OCI-LY3 (cell line): ENCODE measurements at regions not wholly inside any gene's neighbourhood (a gene's known extent, or its start where the extent isn't known, plus 50 kb on each side); places are given as distances from the start of the nearest gene placed in this dataset.

Experiments used
- H2AFZ ChIP-seq: fragments of 200-600, 300-600 bp; shearing (Covaris generic); 2 replicates; pipeline ENCODE4 v1.6.0; 2014; ENCODE audit warnings: antibody characterized with exemption, low read depth, low read length
- H3K27ac ChIP-seq: fragments of 200-600, 300-600 bp; sonication (generic); 2 replicates; pipeline ENCODE4 v1.5.1; 2014; ENCODE audit warnings: mild to moderate bottlenecking, low read length, moderate library complexity, mixed read lengths
- H3K27me3 ChIP-seq: fragments of 200-600, 300-600 bp; sonication (generic); 2 replicates; pipeline ENCODE4 v1.6.1; 2014; ENCODE audit warnings: low read depth, low read length, mixed read lengths
- H3K36me3 ChIP-seq: fragments of 200-600, 300-600 bp; sonication (generic); replicated peaks from 2 replicates; pipeline ENCODE3; 2014; ENCODE audit warnings: low read depth, low read length, mixed read lengths
- H3K4me1 ChIP-seq: fragments of 300-600, 200-600 bp; sonication (generic); 2 replicates; pipeline ENCODE4 v1.6.1; 2014; ENCODE audit warnings: low read length, mixed read lengths
- H3K4me2 ChIP-seq: fragments of 200-600, 300-600 bp; sonication (generic); 2 replicates; pipeline ENCODE4 v1.6.1; 2014; ENCODE audit warnings: low read length, mixed read lengths
- H3K4me3 ChIP-seq: fragments of 300-600, 200-600 bp; sonication (generic); 2 replicates; pipeline ENCODE4 v1.5.1; 2014; ENCODE audit warnings: antibody characterized with exemption, mild to moderate bottlenecking, low read length, moderate library complexity
- H3K79me2 ChIP-seq: fragments of 300-600, 200-600 bp; shearing (Covaris generic); 2 replicates; pipeline ENCODE4 v1.6.1; 2014; ENCODE audit warnings: mild to moderate bottlenecking, low read length, mixed read lengths
- H3K9ac ChIP-seq: fragments of 300-600, 200-600 bp; shearing (Covaris generic); 2 replicates; pipeline ENCODE4 v1.6.0; 2014; ENCODE audit warnings: mild to moderate bottlenecking, low read length, moderate library complexity
- H3K9me3 ChIP-seq: fragments of 200-600, 300-600 bp; shearing (Covaris generic); 2 replicates; pipeline ENCODE4 v1.6.1; 2014; ENCODE audit warnings: low read length, mixed read lengths; ENCODE audit not compliant: insufficient read depth
- H4K20me1 ChIP-seq: fragments of 200-600, 300-600 bp; sonication (generic); 2 replicates; pipeline ENCODE4 v1.6.1; 2016; ENCODE audit warnings: low read length, mixed read lengths; ENCODE audit not compliant: insufficient read depth
- CTCF ChIP-seq: fragments of 200-600, 300-600 bp; sonication (generic); IDR thresholded peaks from 2 replicates; pipeline ENCODE4 v1.5.1; 2014; ENCODE audit warnings: antibody characterized with exemption, low read length, low read depth
- EZH2phosphoT487 ChIP-seq: fragments of 200-600 bp; shearing (Covaris generic); IDR thresholded peaks from 2 replicates; pipeline ENCODE4 v1.6.1; 2018; ENCODE audit warnings: antibody characterized with exemption, mixed run types, low read depth

- Histone ChIP-seq H2AFZ (no peak overlapping the region), H3K9me3 (no peaks in the 10 kb centered on the region), H3K9ac (no peak overlapping the region), H3K27me3 (no peaks in the 10 kb centered on the region), H3K27ac (no peak overlapping the region), H3K79me2 (no peaks in the 10 kb centered on the region), H3K4me2 (no peak overlapping the region), H4K20me1 (no peaks in the 10 kb centered on the region), H3K4me1 (no peaks in the 10 kb centered on the region), H3K4me3 (no peak overlapping the region), H3K36me3 (no peaks in the 10 kb centered on the region)
- TF ChIP-seq EZH2phosphoT487 (no peak), CTCF (no peak)
Measured at GRCh38 chr6:97923249-97923648, 640.2 kb upstream of the MMS22L start.

- Histone ChIP-seq H3K9me3 (no peaks in the 10 kb centered on the region), H3K9ac (no peak overlapping the region), H2AFZ (no peak overlapping the region), H3K27ac (no peak overlapping the region), H3K4me2 (no peak overlapping the region), H3K79me2 (no peaks in the 10 kb centered on the region), H4K20me1 (no peaks in the 10 kb centered on the region), H3K36me3 (no peaks in the 10 kb centered on the region), H3K4me1 (no peaks in the 10 kb centered on the region), H3K4me3 (no peak overlapping the region), H3K27me3 (no peaks in the 10 kb centered on the region)
- TF ChIP-seq CTCF (peak; percentile 30), EZH2phosphoT487 (no peak)
Measured at GRCh38 chr6:97925504-97925903, 642.5 kb upstream of the MMS22L start.

GRCh38 chr6:97939440-97940168 is 656.6 kb upstream of the MMS22L start:
- no peaks in the 10 kb centered on the region for H3K9me3 ChIP-seq
- H3K4me1 ChIP-seq = no peaks in the 10 kb centered on the region
- no peak overlapping the region for H2AFZ ChIP-seq
- H3K36me3 ChIP-seq = no peaks in the 10 kb centered on the region
- no peaks in the 10 kb centered on the region for H4K20me1 ChIP-seq
- H3K9ac ChIP-seq = no peak overlapping the region
- no peak for TF ChIP-seq CTCF
- no peak for TF ChIP-seq EZH2phosphoT487
- no peak overlapping the region for H3K4me3 ChIP-seq
- H3K27ac ChIP-seq = no peak overlapping the region
- H3K27me3 ChIP-seq = no peaks in the 10 kb centered on the region
- H3K79me2 ChIP-seq = no peaks in the 10 kb centered on the region
- H3K4me2 ChIP-seq = no peak overlapping the region

GRCh38 chr6:97947841-97948240 is 664.8 kb upstream of the MMS22L start:
- H3K27ac ChIP-seq = no peak overlapping the region
- no peaks in the 10 kb centered on the region for H4K20me1 ChIP-seq
- no peaks in the 10 kb centered on the region for H3K27me3 ChIP-seq
- H3K36me3 ChIP-seq = no peaks in the 10 kb centered on the region
- H3K4me1 ChIP-seq = no peaks in the 10 kb centered on the region
- no peak overlapping the region for H3K4me2 ChIP-seq
- TF ChIP-seq EZH2phosphoT487 = no peak
- no peak for TF ChIP-seq CTCF
- H3K79me2 ChIP-seq = no peaks in the 10 kb centered on the region
- H3K4me3 ChIP-seq = no peak overlapping the region
- H3K9ac ChIP-seq = no peak overlapping the region
- H3K9me3 ChIP-seq = no peaks in the 10 kb centered on the region
- H2AFZ ChIP-seq = no peak overlapping the region
